H1 (cell line): ENCODE measurements at regions not wholly inside any gene's neighbourhood (a gene's known extent, or its start where the extent isn't known, plus 50 kb on each side); places are given as distances from the start of the nearest gene placed in this dataset.

Source experiments
- CTCF ChIA-PET: fragments of 300-600 bp; sonication (Branson Sonifier 250); formaldehyde crosslinking; loops from one replicate; lab custom pipeline; 2021; ENCODE audit not compliant: partially characterized antibody; lab: Charles Lee
- POLR2A ChIA-PET: fragments of 300-600 bp; sonication (Branson Sonifier 250); formaldehyde crosslinking; loops from one replicate; lab custom pipeline; 2021; ENCODE audit warnings: inconsistent platforms; ENCODE audit not compliant: partially characterized antibody; lab: Charles Lee
- DNase-seq, 2 experiments: peaks; one replicate each; pipeline versions ENCODE4 v3.0.0 to v3.0.0-alpha.2; 2010 to 2022; ENCODE audit warnings: low spot score in 2 of 2, low read depth in 1 of 2, mixed read lengths in 1 of 2
- FAIRE-seq: peaks from 2 replicates; lab custom pipeline; 2011; peaks lifted over from hg19 to GRCh38; lab: Jason Lieb, UNC
- H2AFZ ChIP-seq: 2 replicates; pipeline ENCODE4 v1.8.1; 2012; ENCODE audit warnings: low read length, inconsistent platforms
- H2AK5ac ChIP-seq: 2 replicates; pipeline ENCODE4 v1.6.1; 2013; ENCODE audit warnings: low read depth, low read length
- H2BK120ac ChIP-seq: replicated peaks from 2 replicates; pipeline ENCODE3; 2013; ENCODE audit warnings: low read depth, low read length, inconsistent platforms
- H2BK12ac ChIP-seq: 2 replicates; pipeline ENCODE4 v1.6.1; 2013; ENCODE audit warnings: low read depth, low read length
- H2BK15ac ChIP-seq: 2 replicates; pipeline ENCODE4 v1.6.1; 2013; ENCODE audit warnings: low read length
- H2BK20ac ChIP-seq: 2 replicates; pipeline ENCODE4 v1.6.1; 2013; ENCODE audit warnings: low read length
- H2BK5ac ChIP-seq: 2 replicates; pipeline ENCODE4 v1.6.1; 2013; ENCODE audit warnings: low read depth, low read length
- H3K14ac ChIP-seq: 2 replicates; pipeline ENCODE4 v1.6.1; 2013; ENCODE audit warnings: inconsistent platforms; ENCODE audit not compliant: insufficient read length
- H3K18ac ChIP-seq: 2 replicates; pipeline ENCODE4 v1.6.1; 2013; ENCODE audit warnings: low read length; ENCODE audit errors: extremely low read depth
- H3K23ac ChIP-seq: 2 replicates; pipeline ENCODE4 v1.6.1; 2013; ENCODE audit warnings: inconsistent platforms; ENCODE audit not compliant: insufficient read length
- H3K23me2 ChIP-seq: 2 replicates; pipeline ENCODE4 v1.6.1; 2013; ENCODE audit warnings: low read depth, low read length
- H3K27ac ChIP-seq: 2 replicates; pipeline ENCODE4 v1.6.1; 2011; ENCODE audit warnings: low read depth, low read length, inconsistent platforms
- H3K27me3 ChIP-seq, 4 experiments: replicated peaks in 1 of 4; 1 replicate in 1 of 4; 2 replicates in 3 of 4; pipeline versions ENCODE4 v1.6.1 to v1.8.1; 2011 to 2013; ENCODE audit warnings: low read length in 3 of 4, mild to moderate bottlenecking in 3 of 4, inconsistent platforms in 2 of 4, mixed read lengths in 2 of 4, moderate library complexity in 1 of 4; ENCODE audit not compliant: control insufficient read depth in 3 of 4, insufficient read depth in 3 of 4; ENCODE audit errors: extremely low read depth in 1 of 4
- H3K36me3 ChIP-seq, 4 experiments: 2 replicates each; pipeline versions ENCODE4 v1.6.1 to v1.8.1; 2011 to 2013; ENCODE audit warnings: mild to moderate bottlenecking in 4 of 4, low read length in 3 of 4, moderate library complexity in 2 of 4, control low read depth in 1 of 4, inconsistent platforms in 1 of 4; ENCODE audit not compliant: insufficient read depth in 4 of 4, control insufficient read depth in 2 of 4
- H3K4ac ChIP-seq: replicated peaks from 2 replicates; pipeline ENCODE3; 2013; ENCODE audit warnings: low read length, low read depth, mixed read lengths, inconsistent platforms; ENCODE audit not compliant: insufficient read length
- H3K4me1 ChIP-seq, 4 experiments: replicated peaks in 1 of 4; 1 replicate in 1 of 4; 2 replicates in 3 of 4; pipeline versions ENCODE4 v1.6.1 to v1.8.1; 2011 to 2013; ENCODE audit warnings: low read length in 3 of 4, inconsistent platforms in 2 of 4, mixed read lengths in 1 of 4; ENCODE audit not compliant: insufficient read depth in 4 of 4, control insufficient read depth in 3 of 4
- H3K4me2 ChIP-seq, 2 experiments: 2 replicates each; pipeline versions ENCODE4 v1.6.1 to v1.8.1; 2011 to 2013; ENCODE audit warnings: low read depth in 2 of 2, low read length in 2 of 2, control low read depth in 1 of 2, inconsistent platforms in 1 of 2, mild to moderate bottlenecking in 1 of 2; ENCODE audit not compliant: insufficient read depth in 1 of 2
- H3K4me3 ChIP-seq, 4 experiments: fragments of 200-600, 300-600 bp in 1 of 4; sonication (generic), shearing (Covaris generic), sonication (Bioruptor Twin) in 1 of 4; 2 replicates each; pipeline versions ENCODE4 v1.5.1 to v1.8.1; 2011 to 2016; ENCODE audit warnings: low read length in 4 of 4, low read depth in 3 of 4, control low read depth in 2 of 4, inconsistent platforms in 2 of 4, mild to moderate bottlenecking in 2 of 4, mixed read lengths in 1 of 4, moderate library complexity in 1 of 4; ENCODE audit not compliant: insufficient read depth in 2 of 4; ENCODE audit errors: extremely low read depth in 1 of 4
- H3K56ac ChIP-seq: replicated peaks from 2 replicates; pipeline ENCODE3; 2013; ENCODE audit warnings: low read depth, mild to moderate bottlenecking, mixed read lengths, low read length, inconsistent platforms; ENCODE audit not compliant: insufficient read length
- H3K79me1 ChIP-seq: 2 replicates; pipeline ENCODE4 v1.6.1; 2013; ENCODE audit warnings: low read depth, low read length, control low read depth
- H3K79me2 ChIP-seq, 2 experiments: 2 replicates each; pipeline versions ENCODE4 v1.6.1 to v1.8.1; 2012 to 2013; ENCODE audit warnings: low read length in 2 of 2, mild to moderate bottlenecking in 2 of 2, inconsistent platforms in 1 of 2; ENCODE audit not compliant: insufficient read depth in 2 of 2, control insufficient read depth in 1 of 2
- H3K9ac ChIP-seq, 4 experiments: replicated peaks in 1 of 4; 1 replicate in 1 of 4; 2 replicates in 3 of 4; pipeline versions ENCODE4 v1.6.1 to v1.8.1; 2011 to 2013; ENCODE audit warnings: low read depth in 3 of 4, low read length in 3 of 4, control low read depth in 2 of 4, mild to moderate bottlenecking in 2 of 4, moderate library complexity in 2 of 4, inconsistent platforms in 1 of 4; ENCODE audit errors: extremely low read depth in 1 of 4
- H3K9me3 ChIP-seq, 2 experiments: 2 replicates each; pipeline versions ENCODE4 v1.6.1 to v1.8.1; 2012 to 2013; ENCODE audit warnings: mild to moderate bottlenecking in 2 of 2, moderate library complexity in 2 of 2, control low read depth in 1 of 2, inconsistent platforms in 1 of 2, low read depth in 1 of 2, low read length in 1 of 2, mixed read lengths in 1 of 2; ENCODE audit not compliant: insufficient read depth in 2 of 2
- H4K20me1 ChIP-seq, 2 experiments: replicated peaks in 1 of 2; 2 replicates each; pipeline versions ENCODE3 to v1.8.1; 2011 to 2013; ENCODE audit warnings: inconsistent platforms in 2 of 2, low read length in 2 of 2, mild to moderate bottlenecking in 1 of 2; ENCODE audit not compliant: insufficient read depth in 2 of 2, control insufficient read depth in 1 of 2
- H4K5ac ChIP-seq: 2 replicates; pipeline ENCODE4 v1.6.1; 2013; ENCODE audit warnings: low read length, low read depth, mixed read lengths, inconsistent platforms; ENCODE audit not compliant: insufficient read length
- H4K8ac ChIP-seq: 2 replicates; pipeline ENCODE4 v1.8.0; 2013; ENCODE audit warnings: mild to moderate bottlenecking, moderate library complexity, low read length, inconsistent platforms; ENCODE audit not compliant: insufficient read depth; ENCODE audit errors: extremely low read depth
- H4K91ac ChIP-seq: replicated peaks from 2 replicates; pipeline ENCODE3; 2013; ENCODE audit warnings: low read length, mixed read lengths, inconsistent platforms; ENCODE audit not compliant: insufficient read length
- BACH1 ChIP-seq: IDR thresholded peaks from 2 replicates; pipeline ENCODE4 v1.6.1; 2012; ENCODE audit warnings: low read length, improper control_type of control experiment
- CHD2 ChIP-seq: IDR thresholded peaks from 2 replicates; pipeline ENCODE4 v1.6.1; 2012; ENCODE audit warnings: low read length, improper control_type of control experiment
- CREB1 ChIP-seq: IDR thresholded peaks from 2 replicates; pipeline ENCODE4 v1.6.1; 2012; ENCODE audit warnings: inconsistent platforms
- E2F6 ChIP-seq: IDR thresholded peaks from 2 replicates; pipeline ENCODE4 v1.6.1; 2012; ENCODE audit warnings: inconsistent platforms
- FOSL1 ChIP-seq: IDR thresholded peaks from 2 replicates; pipeline ENCODE4 v1.6.1; 2011; ENCODE audit warnings: mild to moderate bottlenecking, low read depth, low read length, moderate library complexity; ENCODE audit not compliant: insufficient read depth
- HDAC2 ChIP-seq, 2 experiments: fragments of 300-600 bp in 1 of 2; sonication (generic) in 1 of 2; IDR thresholded peaks; 2 replicates each; pipeline ENCODE4 v1.6.1; 2011 to 2012; ENCODE audit warnings: low read depth in 2 of 2, low read length in 2 of 2, mild to moderate bottlenecking in 2 of 2, moderate library complexity in 2 of 2, borderline replicate concordance in 1 of 2, inconsistent platforms in 1 of 2
- JUND ChIP-seq: IDR thresholded peaks from 2 replicates; pipeline ENCODE4 v1.6.1; 2011; ENCODE audit warnings: mild to moderate bottlenecking, improper control_type of control experiment, low read length
- KDM1A ChIP-seq: fragments of 200-600, 300-600 bp; sonication (generic); IDR thresholded peaks from 2 replicates; pipeline ENCODE4 v1.7.1; 2016; ENCODE audit warnings: mild to moderate bottlenecking, low read length, borderline replicate concordance
- NRF1 ChIP-seq: IDR thresholded peaks from 2 replicates; pipeline ENCODE4 v1.6.1; 2011; ENCODE audit warnings: mild to moderate bottlenecking, low read depth, low read length, improper control_type of control experiment
- POLR2A ChIP-seq, 2 experiments: IDR thresholded peaks; 1 replicate in 1 of 2; 2 replicates in 1 of 2; pipeline ENCODE4 v1.6.1; 2011; ENCODE audit warnings: low read depth in 2 of 2, low read length in 2 of 2, mild to moderate bottlenecking in 2 of 2; ENCODE audit errors: control extremely low read depth in 1 of 2
- POU5F1 ChIP-seq: IDR thresholded peaks from 2 replicates; pipeline ENCODE4 v1.6.1; 2011; ENCODE audit warnings: low read depth, mild to moderate bottlenecking, low read length, moderate library complexity
- RBBP5 ChIP-seq: IDR thresholded peaks from 2 replicates; pipeline ENCODE4 v1.7.1; 2012; ENCODE audit warnings: low read depth, mild to moderate bottlenecking, inconsistent platforms, low read length, moderate library complexity, borderline replicate concordance
- SAP30 ChIP-seq: fragments of 300-600 bp; sonication (generic); IDR thresholded peaks from 2 replicates; pipeline ENCODE4 v1.7.1; 2012; ENCODE audit warnings: low read length, moderate library complexity, mild to moderate bottlenecking, inconsistent platforms; ENCODE audit not compliant: insufficient read depth, insufficient replicate concordance
- SIX5 ChIP-seq: IDR thresholded peaks from 2 replicates; pipeline ENCODE4 v1.6.1; 2011; ENCODE audit warnings: mild to moderate bottlenecking, low read depth, low read length
- TAF1 ChIP-seq: IDR thresholded peaks from 2 replicates; pipeline ENCODE4 v1.6.1; 2011; ENCODE audit warnings: mild to moderate bottlenecking, low read depth, low read length
- WGBS, 2 experiments: shearing (Covaris generic) in 1 of 2; methylation state at CpG; one replicate each; pipeline versions ENCODE4 v1.1.6 to v1.1.7; 2013 to 2015; ENCODE audit warnings: low lambda C conversion rate in 2 of 2, mixed read lengths in 2 of 2, inconsistent platforms in 1 of 2, low coverage in 1 of 2, missing lambda C conversion rate in 1 of 2; ENCODE audit not compliant: insufficient replicate concordance in 2 of 2, insufficient coverage in 1 of 2, insufficient read length in 1 of 2; ENCODE audit errors: extremely low coverage in 1 of 2, missing lambda C conversion rate in 1 of 2; 5-methylcytosine and 5-hydroxymethylcytosine counted together

DNA sequence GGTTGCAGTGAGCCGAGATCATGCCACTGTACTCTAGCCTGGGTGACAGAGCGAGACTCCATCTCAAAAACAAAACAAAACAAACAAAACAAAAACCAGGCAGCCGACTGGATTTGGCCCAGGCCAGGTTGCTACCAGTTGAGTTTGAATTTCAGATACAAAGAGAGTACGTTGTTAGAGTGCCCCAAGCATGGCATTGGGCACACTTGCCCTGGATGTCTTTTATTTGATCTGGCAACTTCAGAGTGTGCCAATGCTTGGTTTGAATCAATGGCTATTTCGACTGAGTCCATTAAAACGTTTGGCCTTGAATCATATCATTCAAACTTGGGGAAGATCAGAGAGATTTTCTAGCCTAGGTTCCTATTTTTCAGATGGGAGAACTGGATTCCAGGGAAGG is 213.4 kb upstream of the SHH start:
- H3K79me2 ChIP-seq, result no peaks in the 10 kb centered on the region
- peaks cover 2% of the 10 kb centered on the region; the same call in 1 of the 2 replicates for H3K23me2 ChIP-seq
- no peak overlapping the region for H2BK15ac ChIP-seq
- H3K18ac ChIP-seq, result no peak overlapping the region
- no peak overlapping the region for H4K91ac ChIP-seq
- no peaks in the 10 kb centered on the region; a peak in 1 of 7 replicates for H3K27me3 ChIP-seq
- H3K9ac ChIP-seq, result no peak overlapping the region
- H3K14ac ChIP-seq, result no peak overlapping the region
- H3K79me1 ChIP-seq, result no peaks in the 10 kb centered on the region
- no peak overlapping the region for H3K4ac ChIP-seq
- no peak overlapping the region for H2BK20ac ChIP-seq
- POLR2A ChIA-PET, result no interaction called here
- H2BK12ac ChIP-seq, result no peak overlapping the region
- no peaks in the 10 kb centered on the region for H3K4me1 ChIP-seq
- no peaks in the 10 kb centered on the region for H3K36me3 ChIP-seq
- H2AK5ac ChIP-seq, result no peak overlapping the region
- H3K4me3 ChIP-seq, result no peak overlapping the region
- no peak overlapping the region for H4K5ac ChIP-seq
- no peak overlapping the region for H3K27ac ChIP-seq
- DNase-seq (peak in 1 of 2 experiments; percentile 7), FAIRE-seq (no peak)
- no peak overlapping the region for H4K8ac ChIP-seq
- CTCF ChIA-PET, result no interaction called here
- WGBS, 2 experiments, result 82% methylated on average over 6 of the region's 6 CpGs; no CpG with 5 or more reads in 1 of the 2 experiments
- no peaks in the 10 kb centered on the region for H4K20me1 ChIP-seq
- no peak overlapping the region for H3K56ac ChIP-seq
- no peaks in the 10 kb centered on the region for H3K9me3 ChIP-seq
- H3K23ac ChIP-seq, result no peak overlapping the region
- no peak overlapping the region for H2AFZ ChIP-seq
- no peak overlapping the region for H2BK120ac ChIP-seq
- no peak overlapping the region for H2BK5ac ChIP-seq
- no peak overlapping the region for H3K4me2 ChIP-seq
- TF ChIP-seq SAP30 (no peak), E2F6 (no peak), CHD2 (no peak), FOSL1 (no peak), JUND (no peak), SIX5 (no peak), POLR2A (IDR thresholded peaks at IDR 0.05; ENCODE audit: control extremely low read depth in 1 of 2, low read depth in 2 of 2, low read length in 2 of 2) (no peak), KDM1A (no peak), BACH1 (no peak), RBBP5 (no peak), NRF1 (no peak), HDAC2 (IDR thresholded peaks at IDR 0.05; ENCODE audit: borderline replicate concordance in 1 of 2, low read depth in 2 of 2, low read length in 2 of 2) (no peak), TAF1 (no peak), POU5F1 (no peak), CREB1 (no peak)
